ENCODE measurements at regions not wholly inside any gene's neighbourhood (a gene's known extent, or its start where the extent isn't known, plus 50 kb on each side); places are given as distances from the start of the nearest gene placed in this dataset.
"Not testable (repeated sequence)": the region's sequence is repeated elsewhere in the genome, so short reads cannot be mapped to it uniquely, and the experiment has no call there.

DNA sequence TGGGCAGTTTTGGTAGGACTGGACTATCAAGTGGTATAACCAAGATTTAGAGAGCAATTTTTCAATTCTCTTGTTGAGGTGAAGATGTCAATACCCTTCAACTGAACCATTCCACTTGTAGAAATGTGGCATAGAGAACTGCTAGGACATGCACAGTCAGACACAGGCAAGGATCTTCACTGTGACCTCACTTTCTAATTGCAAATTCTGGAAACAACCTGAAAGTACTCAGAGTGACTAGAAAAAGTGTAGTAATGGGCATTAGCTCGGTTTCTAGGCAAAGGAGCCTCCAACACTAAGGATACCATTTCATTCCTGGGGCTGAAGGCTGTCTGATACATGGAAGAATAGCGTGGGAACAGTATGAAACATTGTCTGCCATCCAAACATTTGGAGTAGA lies 433.0 kb upstream of the RUNX1 start:
- no peak for DNase-seq

DNA sequence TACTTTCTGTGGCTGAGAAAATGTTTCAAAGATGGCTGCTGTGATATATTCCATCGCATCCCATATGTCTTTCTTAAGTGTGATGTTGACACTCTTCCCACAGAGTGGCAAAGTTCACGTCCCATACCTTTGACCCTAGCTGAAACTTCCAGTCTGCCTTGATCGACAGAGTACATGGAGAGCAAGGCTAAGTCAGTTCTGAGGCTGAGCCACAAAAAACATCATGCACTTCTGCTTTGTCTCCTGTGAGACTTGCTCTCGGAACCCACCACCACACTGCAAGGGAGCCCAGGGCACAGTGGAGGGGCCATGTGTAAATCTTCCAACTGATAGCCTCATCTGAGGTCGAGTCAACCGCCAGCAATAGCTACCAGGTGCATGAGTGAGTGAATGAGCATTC lies 431.9 kb upstream of the RUNX1 start:
- DNase-seq: no peak

GRCh38 chr21:35479529-35479928 lies 430.4 kb upstream of the RUNX1 start:
- no peak for DNase-seq

GRCh38 chr21:35479065-35479448 lies 430.0 kb upstream of the RUNX1 start:
- DNase-seq: no peak

DNA sequence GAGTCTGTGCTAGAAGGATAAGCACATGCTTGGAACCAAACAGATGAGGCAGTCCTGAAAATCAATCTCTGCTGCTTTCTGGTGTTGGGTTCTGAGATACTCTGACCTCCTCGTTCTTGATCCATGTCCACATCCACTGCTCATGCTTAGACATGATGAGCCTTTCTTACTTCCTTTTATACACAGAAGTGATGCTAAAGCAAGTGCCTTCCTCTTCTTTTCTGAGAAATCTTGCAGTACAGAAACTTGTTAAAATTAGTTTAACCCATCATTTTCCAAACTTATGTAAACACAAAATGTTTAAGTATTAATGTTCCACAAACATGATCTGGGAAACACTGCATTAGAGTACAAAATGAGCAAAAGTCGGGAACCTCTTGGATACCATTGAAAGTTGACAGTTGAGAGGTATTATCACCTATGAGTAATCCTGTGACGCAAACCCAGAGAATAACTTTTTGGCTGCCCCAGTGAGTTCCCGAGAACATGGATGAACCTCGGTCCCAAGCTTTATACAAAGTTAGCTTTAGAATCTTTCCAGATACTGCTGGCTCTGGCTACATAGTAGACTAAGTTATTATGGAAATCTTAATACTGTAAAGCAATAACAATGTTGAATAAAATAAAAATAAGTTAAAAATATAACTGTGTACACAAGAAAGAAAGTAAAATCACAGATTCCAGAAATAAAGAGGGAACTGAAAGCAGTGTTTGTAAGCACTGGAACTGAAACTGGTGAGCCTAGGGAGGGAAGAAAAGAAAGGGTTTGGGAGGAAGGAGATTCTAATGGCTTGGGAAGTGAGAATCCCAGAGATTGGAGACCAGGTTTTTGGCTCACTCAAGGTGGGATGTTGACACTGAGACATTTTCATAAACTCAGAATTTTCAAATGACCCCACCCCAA lies 429.3 kb upstream of the RUNX1 start:
- DNase-seq: no peak

GRCh38 chr21:35477622-35478021 lies 428.5 kb upstream of the RUNX1 start:
- no peak for DNase-seq

DNA sequence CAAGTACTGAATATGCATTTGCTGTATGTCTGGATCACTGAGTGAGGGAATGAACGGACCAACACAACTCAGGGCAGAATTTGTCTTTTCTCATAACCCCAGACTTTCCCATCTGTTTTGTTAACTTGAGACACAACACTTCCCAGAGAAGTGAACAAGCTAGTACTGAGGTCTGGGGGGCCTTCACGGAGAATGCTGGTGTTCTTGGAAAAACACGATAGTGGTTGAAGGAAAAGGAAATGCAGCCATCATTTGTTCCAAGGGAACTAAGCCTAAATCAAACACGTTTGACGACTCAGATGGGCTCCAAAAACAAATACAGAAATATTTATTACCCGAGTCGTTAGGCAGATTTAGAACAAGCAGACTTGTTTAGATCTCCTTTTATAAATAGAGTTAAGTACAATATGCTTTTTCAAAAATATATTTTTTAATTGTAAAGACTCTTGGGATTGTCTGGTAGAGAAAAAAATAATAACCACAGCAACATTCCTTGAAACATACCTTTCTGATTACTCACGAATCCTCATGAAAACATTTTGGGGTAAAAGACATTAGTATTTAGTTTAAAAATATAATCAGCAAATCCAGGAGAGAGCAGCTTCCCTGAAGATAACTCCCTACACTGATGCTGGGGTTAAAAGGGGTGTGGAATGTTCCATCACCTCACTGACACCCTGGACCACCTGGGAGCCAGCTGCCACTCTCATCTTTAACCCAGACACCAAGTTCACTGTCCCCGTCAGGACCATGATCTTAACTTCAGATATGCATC lies 427.7 kb upstream of the RUNX1 start:
- no peak for DNase-seq

GRCh38 chr21:35475762-35476161 lies 426.7 kb upstream of the RUNX1 start:
- no peak for DNase-seq

GRCh38 chr21:35475009-35475408 lies 425.9 kb upstream of the RUNX1 start:
- DNase-seq: no peak

- no peak for DNase-seq
Observed at GRCh38 chr21:35473496-35473895, 424.4 kb upstream of the RUNX1 start.

GRCh38 chr21:35470522-35470921 lies 421.4 kb upstream of the RUNX1 start:
- DNase-seq: no peak

- no peak for DNase-seq
Observed at GRCh38 chr21:35469498-35469897, 420.4 kb upstream of the RUNX1 start.

GRCh38 chr21:35468991-35469390 lies 419.9 kb upstream of the RUNX1 start:
- no peak for DNase-seq

DNA sequence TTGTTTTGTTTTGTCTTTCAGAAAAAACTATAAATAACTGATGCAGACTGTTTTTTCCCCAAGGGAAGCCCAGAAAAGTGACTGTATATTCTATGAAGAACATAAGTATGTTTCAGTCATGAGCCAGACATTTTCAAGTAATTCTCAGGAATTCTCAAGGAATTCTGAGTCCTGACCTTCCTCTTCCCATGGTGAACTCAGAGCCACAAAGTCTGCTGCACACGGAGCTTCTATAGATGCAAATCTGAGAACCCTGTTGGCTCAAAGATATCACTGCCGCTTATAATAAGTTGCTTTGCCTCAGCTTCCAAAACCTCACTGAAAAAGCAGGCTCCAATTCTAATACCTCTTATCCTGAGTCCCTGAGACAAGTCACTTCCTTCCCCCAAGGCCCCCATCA lies 418.5 kb upstream of the RUNX1 start:
- no peak for DNase-seq

- not testable (repeated sequence) for DNase-seq
Observed at GRCh38 chr21:35466681-35467080, 417.6 kb upstream of the RUNX1 start.

- DNase-seq: no peak
Observed at GRCh38 chr21:35465741-35466140, 416.6 kb upstream of the RUNX1 start.

DNA sequence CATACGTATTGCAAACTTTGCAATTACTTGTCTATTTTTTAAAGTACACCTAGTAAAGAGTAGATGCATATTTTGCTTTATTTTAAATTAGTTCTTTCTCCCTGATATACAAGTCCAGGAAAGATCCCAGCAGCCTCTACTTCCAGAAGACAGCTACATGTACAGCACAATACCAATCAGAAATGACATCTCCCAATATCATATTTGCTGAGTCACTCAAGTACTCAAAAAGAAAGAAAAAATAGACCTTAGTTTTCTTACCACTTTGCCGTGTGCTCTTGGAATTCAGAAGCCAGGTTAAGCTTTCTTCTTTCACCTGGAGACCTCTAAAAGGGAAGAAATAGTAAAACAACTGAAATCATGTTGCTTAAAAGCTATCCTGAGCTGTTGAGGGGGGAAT lies 412.6 kb upstream of the RUNX1 start:
- no peak for DNase-seq

DNA sequence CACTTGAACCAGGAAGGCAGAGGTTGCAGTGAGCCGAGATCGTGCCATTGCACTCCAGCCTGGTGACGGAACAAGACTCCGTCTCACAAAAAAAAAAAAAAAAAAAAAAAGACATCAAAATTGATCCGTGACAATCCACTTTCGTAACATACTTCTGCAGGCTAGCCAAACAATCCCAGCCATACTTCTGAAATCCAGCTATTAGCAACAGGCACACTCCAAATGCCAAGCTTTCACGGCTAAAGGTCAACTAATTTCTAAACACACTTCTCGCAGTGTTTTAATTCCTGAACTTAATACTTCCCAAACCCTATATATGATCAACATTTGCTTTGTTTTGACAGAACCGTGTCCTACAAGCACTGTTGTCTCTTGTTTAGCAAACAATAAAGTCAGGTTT lies 411.3 kb upstream of the RUNX1 start:
- DNase-seq: no peak

- no peak for DNase-seq
Observed at GRCh38 chr21:35458405-35458804, 409.3 kb upstream of the RUNX1 start.

DNA sequence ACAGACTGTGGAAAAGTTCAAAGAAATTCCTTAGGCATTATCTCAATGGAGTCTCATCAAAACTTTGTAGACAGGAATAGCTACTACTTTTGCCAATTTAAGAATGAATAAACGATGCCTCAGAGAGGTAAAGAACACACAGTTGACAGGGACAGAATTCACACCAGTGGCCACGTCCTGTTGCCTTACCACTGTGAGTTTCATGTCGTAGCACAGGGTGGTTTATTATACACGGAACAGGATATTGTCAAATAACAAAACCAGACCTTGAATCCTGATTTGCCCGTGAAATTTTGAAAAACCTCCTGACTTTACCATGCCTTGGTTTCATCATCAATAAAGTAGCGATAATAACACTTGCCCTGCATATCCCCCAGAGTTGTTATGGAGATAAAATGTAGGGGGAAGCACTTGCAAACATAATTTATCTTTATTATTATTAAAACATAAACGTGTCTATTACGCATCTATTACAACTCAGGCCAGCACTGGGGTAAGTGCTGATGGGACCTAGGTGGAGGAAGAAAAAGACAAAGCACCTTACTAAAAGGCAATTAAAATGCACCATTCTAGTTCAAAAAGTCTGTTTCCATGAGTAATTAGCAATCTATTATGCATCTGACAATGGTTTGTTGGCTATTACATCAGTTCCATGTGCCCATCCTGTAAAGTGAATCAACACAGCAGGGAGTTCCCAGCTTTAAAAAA lies 408.1 kb upstream of the RUNX1 start:
- no peak for DNase-seq

GRCh38 chr21:35451276-35451675 lies 402.2 kb upstream of the RUNX1 start:
- DNase-seq: no peak

DNA sequence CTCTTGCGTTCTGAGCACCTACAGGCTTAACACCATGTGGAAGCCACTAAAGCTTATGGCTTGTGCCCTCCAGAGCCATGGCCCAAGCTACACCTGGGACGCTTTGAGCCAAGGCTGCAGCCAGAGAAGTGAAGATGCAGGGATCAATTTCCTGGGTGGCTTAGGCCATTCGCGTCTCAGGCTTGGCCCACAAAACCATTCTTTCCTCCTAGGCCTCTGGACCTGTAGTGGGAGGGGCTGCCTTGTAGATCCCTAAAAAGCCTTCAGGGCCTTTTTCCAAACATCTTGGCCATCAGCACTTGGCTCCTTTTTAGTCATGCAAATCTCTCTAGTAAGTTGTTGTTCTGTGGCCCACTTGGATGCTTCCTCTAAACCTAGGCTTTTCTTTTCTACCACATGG lies 401.7 kb upstream of the RUNX1 start:
- DNase-seq: no peak

DNA sequence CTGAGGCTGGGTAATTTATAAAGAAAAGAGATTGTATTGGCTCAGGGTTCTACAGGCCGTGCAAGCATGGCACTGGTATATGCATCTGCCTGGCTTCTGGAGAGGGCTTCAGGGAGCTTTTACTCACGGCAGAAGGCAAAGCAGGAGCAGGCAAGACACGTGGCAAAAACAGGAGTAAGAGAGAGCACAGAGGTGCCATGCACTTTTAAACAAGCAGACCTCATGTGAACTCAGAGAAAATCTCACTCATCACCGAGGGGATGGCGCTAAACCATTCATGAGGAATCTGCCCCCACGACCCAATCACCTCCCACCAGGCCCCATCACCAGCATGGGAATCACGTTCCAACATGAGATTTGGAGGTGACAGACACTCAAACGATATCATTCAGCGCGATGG lies 400.7 kb upstream of the RUNX1 start:
- DNase-seq: no peak
